Colon (tissue), 2 donors: ENCODE measurements at regions not wholly inside any gene's neighbourhood (a gene's known extent, or its start where the extent isn't known, plus 50 kb on each side); places are given as distances from the start of the nearest gene placed in this dataset.
"Not testable (repeated sequence)": the region's sequence is repeated elsewhere in the genome, so short reads cannot be mapped to it uniquely, and the experiment has no call there.

Experiments used
- FAIRE-seq: peaks from 2 replicates; lab custom pipeline; 2012; peaks lifted over from hg19 to GRCh38; lab: Jason Lieb, UNC
- donor health status: control.
- donor health status: control.

- FAIRE-seq: no peak
These were observed 112.6 kb downstream of the LRIG2 start for GRCh38 chr1:113185463-113186104.

GRCh38 chr1:113190078-113190477 is 117.1 kb downstream of the LRIG2 start:
- FAIRE-seq: no peak

DNA sequence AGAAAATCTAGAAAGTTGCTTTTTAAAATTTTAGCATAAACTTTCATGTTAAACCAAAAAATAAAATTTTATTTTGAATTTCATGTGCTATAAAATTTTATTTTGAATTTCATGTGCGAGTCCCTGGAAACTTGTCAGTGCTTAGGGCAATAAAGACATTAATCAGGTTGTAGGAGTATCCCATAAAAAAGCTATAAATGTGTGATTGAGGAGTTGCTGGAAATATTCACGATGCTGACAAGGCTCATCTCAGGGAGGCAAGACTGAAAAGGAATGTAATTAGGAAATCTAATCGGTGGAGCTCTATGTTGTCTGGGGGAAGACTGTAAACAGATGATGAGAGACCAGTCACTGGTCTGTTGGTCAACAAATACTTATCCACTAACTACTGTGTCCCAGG is 117.9 kb downstream of the LRIG2 start:
- no peak for FAIRE-seq

DNA sequence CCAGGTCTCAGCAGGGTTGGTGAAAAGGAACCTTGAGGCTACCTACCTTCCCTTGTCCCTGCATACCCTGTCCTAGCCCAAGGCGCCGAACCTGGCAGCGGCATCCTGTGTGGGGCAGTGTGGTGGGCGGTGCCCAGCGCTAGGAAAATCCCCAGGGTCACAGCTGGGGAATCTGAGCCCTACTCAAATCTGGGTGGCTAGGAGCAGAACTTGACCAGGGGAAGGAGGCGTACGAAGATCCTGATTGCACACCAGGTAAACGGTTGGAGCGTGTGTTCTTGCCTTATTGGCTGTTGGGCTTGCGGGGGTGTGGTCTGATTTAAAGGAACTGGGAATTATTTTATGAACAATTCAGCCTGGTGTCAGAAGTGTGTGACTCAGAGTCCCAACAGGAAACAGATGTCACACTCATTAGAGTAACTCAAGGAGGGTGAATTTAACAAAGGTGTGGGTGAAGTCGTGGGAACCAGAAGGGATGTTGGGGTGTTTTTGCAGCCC is 118.6 kb downstream of the LRIG2 start:
- FAIRE-seq: no peak

DNA sequence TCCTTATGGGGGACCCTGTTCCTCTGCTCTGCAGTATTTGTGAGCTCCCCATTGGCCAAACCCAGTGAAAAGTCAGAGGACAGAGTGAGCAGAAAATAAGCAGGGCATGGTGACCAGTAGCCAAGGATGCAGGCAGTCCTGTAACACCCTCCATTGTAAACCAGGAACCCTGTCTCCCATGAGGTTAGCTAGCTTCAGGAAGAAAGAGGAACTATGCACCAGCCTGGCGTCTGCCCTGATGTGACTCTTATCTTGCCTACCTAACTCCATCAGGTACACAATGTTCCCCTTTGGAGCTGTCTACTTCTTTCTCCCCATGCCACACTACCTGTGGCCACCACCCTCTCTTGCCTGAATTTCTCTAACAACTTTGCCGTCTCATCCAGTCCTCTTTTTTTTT is 119.2 kb downstream of the LRIG2 start:
- FAIRE-seq: no peak

- FAIRE-seq: no peak
These were observed 120.0 kb downstream of the LRIG2 start for GRCh38 chr1:113192980-113193379.

DNA sequence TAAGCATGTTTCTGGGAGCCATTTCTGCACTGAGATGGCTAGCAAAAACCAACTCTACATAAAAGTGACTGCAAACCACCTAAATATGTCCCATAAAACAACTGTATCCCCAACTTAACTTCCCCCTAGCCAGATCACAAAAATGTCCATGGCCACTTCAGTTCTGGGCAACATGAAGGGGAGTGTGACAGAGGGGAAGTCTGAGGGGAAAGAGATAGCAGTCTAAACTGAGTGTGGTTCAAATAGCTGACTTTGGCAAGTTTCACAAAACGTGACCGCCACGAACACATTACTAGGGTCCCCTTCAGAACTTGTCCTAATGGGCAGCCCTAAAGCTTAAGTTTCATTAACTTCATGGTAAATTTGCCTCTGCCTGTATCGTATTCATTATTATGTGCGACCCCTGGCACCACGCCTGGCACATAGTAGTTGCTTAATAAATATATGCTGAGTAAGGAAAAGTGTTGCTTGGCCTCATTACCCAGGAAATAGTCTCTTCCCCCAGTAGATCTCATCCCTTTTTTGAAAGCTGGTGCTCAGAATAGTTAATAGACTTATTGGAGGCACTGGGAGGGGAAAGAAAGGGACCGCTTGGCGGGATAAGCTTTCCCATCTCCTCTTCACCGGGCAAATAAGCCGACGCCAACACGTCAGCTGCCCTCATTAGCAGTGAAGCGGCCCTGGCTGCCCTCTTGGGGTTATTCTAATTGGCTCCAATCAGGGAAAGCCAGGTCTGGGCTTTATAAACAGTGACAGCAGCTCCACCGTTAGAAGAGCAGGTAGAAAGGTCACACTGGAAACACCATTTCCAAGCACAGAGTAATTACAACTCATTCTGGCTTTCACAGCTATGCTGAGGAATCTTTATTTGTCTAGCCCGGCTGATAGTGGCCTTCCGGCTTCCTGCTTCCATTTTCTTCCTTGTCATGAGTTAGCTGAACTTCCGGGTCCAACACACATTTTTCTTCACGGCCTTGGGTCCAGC is 122.1 kb downstream of the LRIG2 start:
- FAIRE-seq: no peak

- no peak for FAIRE-seq
These were observed 124.8 kb downstream of the LRIG2 start for GRCh38 chr1:113197719-113198330.

GRCh38 chr1:113198806-113199205 is 125.8 kb downstream of the LRIG2 start:
- no peak for FAIRE-seq

GRCh38 chr1:113199760-113200455 is 126.9 kb downstream of the LRIG2 start:
- FAIRE-seq: no peak

GRCh38 chr1:113201560-113201959 is 128.6 kb downstream of the LRIG2 start:
- FAIRE-seq: no peak

DNA sequence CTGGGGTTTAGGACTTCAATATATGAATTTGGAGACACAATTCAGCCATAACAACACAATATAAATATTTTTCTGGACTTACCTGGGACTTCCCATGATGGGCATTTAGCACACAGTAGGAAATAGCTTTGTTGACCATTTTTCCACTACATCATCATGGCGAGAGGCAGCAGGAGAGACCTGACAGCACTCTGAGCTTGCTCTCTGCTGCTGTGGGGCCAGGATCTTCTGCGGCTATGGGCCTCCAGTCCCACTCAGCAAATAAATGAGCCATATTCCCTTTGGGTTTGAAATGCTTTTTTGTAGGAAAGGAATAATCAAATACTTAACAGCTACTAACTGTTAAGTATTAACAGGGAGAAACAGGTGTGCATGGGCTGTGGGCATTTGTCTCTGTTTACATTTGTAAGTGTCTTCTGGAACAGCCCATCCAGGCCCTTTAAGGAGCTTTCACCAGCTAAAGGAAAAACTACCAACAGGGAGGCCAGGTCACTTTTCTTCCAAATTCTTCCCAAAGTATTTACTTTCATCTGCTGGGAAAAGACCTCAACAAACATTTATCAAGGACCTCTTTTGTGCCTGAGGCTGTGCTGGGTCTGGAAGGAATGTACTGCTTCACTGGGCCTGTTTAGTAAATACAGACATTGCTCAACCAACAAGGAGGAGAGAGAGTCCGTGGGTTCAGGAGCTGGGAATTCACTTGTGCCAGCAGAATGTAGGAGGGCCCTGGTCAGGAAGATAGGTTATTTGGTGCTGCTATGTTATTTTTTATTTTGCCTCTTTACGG is 133.2 kb downstream of the LRIG2 start:
- FAIRE-seq: no peak

DNA sequence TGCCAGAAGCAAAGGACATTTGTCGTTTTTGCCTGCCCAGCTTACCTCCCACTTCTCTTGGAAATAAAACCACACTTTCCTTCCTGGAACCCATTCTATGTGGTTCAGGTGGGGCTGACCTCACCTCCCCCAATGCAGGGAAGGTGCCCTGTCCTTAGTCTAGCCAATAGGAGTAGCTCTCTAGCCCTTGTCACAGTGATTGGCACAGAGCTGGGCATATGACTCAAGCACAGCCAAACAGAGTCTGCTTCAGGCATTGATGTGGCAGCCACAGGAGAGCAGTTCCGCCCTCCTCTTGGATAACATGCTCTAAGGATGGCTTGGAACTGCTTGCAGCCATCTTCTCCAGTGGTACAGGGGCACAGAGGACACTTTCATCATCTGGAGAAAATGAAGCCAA is 134.0 kb downstream of the LRIG2 start:
- FAIRE-seq: no peak

- FAIRE-seq: no peak
These were observed 134.5 kb downstream of the LRIG2 start for GRCh38 chr1:113207457-113207856.

DNA sequence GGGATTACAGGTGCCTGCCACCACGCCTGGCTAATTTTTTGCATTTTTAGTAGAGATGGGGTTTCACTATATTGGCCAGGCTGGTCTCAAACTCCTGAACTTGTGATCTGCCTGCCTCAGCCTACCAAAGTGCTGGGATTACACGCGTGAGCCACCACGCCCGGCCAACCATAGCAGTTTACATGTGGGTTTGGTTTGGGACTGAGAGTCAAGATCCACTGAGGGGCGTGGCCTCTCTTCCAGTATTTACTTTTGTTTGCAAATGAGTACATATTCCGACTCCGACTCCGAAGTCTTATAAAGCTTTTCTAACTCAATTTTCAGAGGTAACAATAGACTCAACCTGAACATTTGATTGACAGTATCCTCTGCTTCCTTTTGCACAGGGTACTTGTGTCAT is 135.4 kb downstream of the LRIG2 start:
- not testable (repeated sequence) for FAIRE-seq

- FAIRE-seq: peak; percentile 51
These were observed 137.2 kb downstream of the LRIG2 start for GRCh38 chr1:113210248-113210647.

DNA sequence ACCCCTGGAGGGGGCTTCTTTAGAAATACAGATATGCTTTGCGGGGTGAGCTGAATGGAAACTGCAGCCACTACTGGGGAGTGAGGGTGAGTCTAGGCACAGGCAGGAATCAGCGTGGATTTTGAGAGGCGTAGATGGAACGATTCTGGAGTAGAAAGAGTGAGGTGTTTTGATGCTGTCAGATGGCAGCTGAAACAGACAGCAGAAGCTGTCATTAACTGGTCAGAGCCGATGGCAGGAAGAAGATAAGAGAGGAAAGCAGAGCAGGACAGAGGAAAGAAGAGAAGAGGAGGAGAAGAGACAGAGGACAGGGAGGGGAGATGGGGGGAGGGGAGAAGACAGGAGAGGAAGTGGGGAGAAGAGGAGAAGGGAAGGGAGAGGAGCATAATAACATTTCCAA is 138.5 kb downstream of the LRIG2 start:
- FAIRE-seq: no peak

DNA sequence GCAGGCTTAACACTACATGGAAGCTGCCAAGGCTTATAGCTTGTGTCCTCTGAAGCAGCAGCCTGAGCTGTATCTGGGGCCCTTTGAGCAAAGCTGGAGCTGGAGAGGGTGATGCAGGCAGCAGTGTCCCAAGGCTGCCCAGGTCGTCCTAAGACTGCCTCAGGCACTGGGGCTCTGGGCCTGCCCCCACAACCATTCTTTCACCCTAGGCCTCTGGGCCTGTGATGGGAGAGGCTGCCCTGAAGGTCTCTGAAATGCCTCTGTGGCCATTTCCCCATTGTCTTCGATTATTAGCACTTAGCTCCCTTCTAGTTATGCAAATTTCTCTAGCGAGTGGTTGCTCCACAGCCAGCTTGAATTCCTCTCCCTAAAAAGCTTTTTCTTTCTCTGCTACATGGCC is 142.0 kb downstream of the LRIG2 start:
- FAIRE-seq: no peak

GRCh38 chr1:113216664-113217063 is 143.7 kb downstream of the LRIG2 start:
- FAIRE-seq: no peak

DNA sequence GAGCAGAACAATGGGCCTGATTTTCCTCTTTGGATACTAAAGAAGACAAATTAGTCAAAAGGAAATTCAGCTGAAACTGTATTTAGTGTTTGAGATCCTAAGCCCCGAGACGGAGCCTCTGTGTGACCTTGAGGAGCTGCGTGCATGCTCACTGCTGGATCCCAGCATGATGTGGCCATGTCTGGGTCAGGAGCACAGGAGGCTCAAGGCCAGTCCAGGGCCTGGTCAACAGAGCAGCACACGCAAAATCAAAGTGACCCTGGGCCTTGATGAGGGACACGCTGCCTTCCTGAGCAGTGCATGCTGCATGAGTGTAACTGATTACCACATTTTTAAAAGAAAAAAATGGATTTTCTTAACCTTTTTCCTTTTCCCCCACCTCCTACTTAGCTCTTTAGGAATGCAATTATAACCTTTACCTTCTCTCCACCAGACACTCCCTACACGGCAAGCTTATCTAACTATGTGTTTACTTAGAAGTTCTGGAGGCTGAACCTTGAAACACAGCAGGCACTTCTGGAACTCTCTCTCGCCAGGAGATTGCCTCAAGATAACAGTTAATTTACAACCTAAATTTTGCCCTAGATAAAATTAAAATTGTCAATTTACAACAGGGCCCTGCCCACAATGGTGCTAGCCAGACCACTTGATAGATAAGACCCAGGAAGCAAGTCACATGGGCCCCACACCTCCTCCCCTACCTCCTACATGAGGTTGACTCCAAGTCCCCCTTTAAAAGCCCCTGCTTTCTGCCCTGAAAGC is 144.6 kb downstream of the LRIG2 start:
- FAIRE-seq: peak; percentile 38

DNA sequence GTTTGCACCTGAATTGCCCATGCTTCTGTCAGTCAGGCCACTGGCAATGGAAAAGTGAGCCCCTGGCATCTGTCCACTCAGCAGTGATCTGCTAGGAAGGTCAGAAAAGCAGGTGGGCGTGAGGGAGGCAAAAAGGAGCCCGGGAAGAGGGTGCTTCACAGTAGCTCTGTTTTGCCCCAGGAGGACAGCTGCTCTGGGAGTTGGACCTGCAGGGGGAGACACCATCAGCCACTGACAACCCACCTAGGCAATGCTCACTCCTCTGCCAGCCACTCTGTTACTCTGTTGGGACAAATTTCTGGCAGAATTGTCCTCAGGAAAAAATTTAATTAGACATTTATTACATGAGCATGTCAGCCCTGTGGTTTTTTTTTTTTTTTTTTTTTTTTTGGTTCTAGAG is 146.4 kb downstream of the LRIG2 start:
- no peak for FAIRE-seq
